ENCODE measurements at regions not wholly inside any gene's neighbourhood (a gene's known extent, or its start where the extent isn't known, plus 50 kb on each side); places are given as distances from the start of the nearest gene placed in this dataset.

- DNase-seq (ENCODE audit: extremely low spot score), result no peak
- CTCF ChIA-PET, result interaction anchor here (0.8 kb wide), 1 partner anchor 31 kb away, joined by 3 read pairs; no protein-coding TSS in a partner anchor
- POLR2A ChIA-PET, result no interaction called here
- TF ChIP-seq CTCF (IDR thresholded peaks at IDR 0.05; ENCODE audit: control extremely low read depth, extremely low read depth, low read depth, missing control alignments), result no peak
Observed at GRCh38 chr6:19424853-19425252, 412.3 kb upstream of the ID4 start.

- ChIA-PET POLR2A (no interaction called here), CTCF (no interaction called here)
Observed at GRCh38 chr6:19427548-19427947, 409.6 kb upstream of the ID4 start.

DNA sequence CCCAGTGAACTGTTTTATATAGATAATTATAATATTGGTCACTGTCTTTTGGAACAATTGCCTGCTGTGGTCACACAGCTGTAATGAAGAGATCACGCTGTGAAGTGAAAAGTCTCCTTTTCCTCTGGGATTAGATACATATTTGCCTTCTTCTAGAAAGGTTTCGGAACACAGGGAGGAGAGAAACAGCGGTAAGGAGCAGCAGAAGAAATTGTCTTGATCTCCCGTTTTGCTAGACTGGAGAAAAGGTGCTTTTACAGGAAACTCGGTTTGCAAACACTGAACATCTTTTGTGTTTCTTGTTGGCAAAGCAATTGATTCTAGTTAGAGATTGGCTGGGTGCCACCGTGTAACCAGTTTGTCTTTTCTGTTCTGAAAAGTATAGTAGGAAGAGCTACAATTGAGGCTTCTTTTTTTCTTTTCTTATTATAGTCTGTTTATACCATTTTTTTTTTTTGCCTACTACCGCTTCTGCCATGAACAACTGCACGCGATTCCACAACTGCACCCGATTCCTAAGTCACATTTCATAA is 404.1 kb upstream of the ID4 start:
- ChIA-PET CTCF (no interaction called here), POLR2A (no interaction called here)
- TF ChIP-seq CTCF (IDR thresholded peaks at IDR 0.05; ENCODE audit: control extremely low read depth, extremely low read depth, low read depth, missing control alignments), result no peak
- no peak for DNase-seq (ENCODE audit: extremely low spot score)

More at GRCh38 chr6:19427548-19427947, 409.6 kb upstream of the ID4 start:
- no peak for DNase-seq (ENCODE audit: extremely low spot score)
- TF ChIP-seq CTCF (IDR thresholded peaks at IDR 0.05; ENCODE audit: control extremely low read depth, extremely low read depth, low read depth, missing control alignments), result no peak

DNA sequence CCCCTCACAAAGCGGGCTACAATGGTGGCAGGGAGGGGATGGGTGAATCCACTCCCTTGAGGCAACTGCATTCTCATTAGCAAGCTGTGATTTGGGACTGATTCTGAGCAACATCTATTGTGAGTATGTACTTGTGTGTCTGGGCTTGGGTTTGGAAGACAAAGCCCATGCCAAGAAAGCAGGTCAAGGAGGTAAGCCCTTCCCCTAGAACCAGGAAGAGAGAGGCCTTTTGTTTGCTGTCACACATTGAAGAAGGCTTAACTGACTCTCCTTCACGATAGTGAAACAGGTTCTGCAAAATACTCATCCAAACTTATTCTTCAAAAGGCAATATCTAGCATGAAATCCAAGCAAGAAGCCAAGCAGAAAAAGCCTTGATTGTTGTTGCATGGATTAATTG is 403.1 kb upstream of the ID4 start:
- no peak for TF ChIP-seq CTCF (IDR thresholded peaks at IDR 0.05; ENCODE audit: control extremely low read depth, extremely low read depth, low read depth, missing control alignments)
- POLR2A ChIA-PET, result no interaction called here
- CTCF ChIA-PET, result no interaction called here
- DNase-seq (ENCODE audit: extremely low spot score), result no peak

GRCh38 chr6:19435755-19436154 is 401.4 kb upstream of the ID4 start:
- no peak for TF ChIP-seq CTCF (IDR thresholded peaks at IDR 0.05; ENCODE audit: control extremely low read depth, extremely low read depth, low read depth, missing control alignments)
- POLR2A ChIA-PET, result no interaction called here
- no peak for DNase-seq (ENCODE audit: extremely low spot score)
- CTCF ChIA-PET, result no interaction called here

GRCh38 chr6:19438566-19439353 is 398.4 kb upstream of the ID4 start:
- CTCF ChIA-PET, result interaction anchor here (1.2 kb wide), 1 partner anchor 19 kb away, joined by 3 read pairs; no protein-coding TSS in a partner anchor
- DNase-seq (ENCODE audit: extremely low spot score), result no peak
- POLR2A ChIA-PET, result no interaction called here
- no peak for TF ChIP-seq CTCF (IDR thresholded peaks at IDR 0.05; ENCODE audit: control extremely low read depth, extremely low read depth, low read depth, missing control alignments)
